K562 (cell line): ENCODE measurements at regions not wholly inside any gene's neighbourhood (a gene's known extent, or its start where the extent isn't known, plus 50 kb on each side); places are given as distances from the start of the nearest gene placed in this dataset.

Experiments
- MAZ ChIP-seq, 2 experiments: fragments of 450-650 bp in 1 of 2; sonication (generic) in 1 of 2; formaldehyde crosslinking; IDR thresholded peaks in 1 of 2; conservative IDR thresholded peaks in 1 of 2; 2 replicates each; pipeline versions ENCODE4 v1.4.0 to v1.5.0; 2020; ENCODE audit warnings: mild to moderate bottlenecking in 1 of 2, missing genetic modification reagents in 1 of 2
- POLR2A ChIP-seq: fragments of 450-650 bp; conservative IDR thresholded peaks from 2 replicates; pipeline ENCODE4 v1.6.1; 2016
- ZBED1 ChIP-seq: IDR thresholded peaks from 2 replicates; pipeline ENCODE4 v1.6.1; 2014
- ZEB2 ChIP-seq: fragments of 450-650 bp; IDR thresholded peaks from 2 replicates; pipeline ENCODE4 v1.6.1; 2016

DNA sequence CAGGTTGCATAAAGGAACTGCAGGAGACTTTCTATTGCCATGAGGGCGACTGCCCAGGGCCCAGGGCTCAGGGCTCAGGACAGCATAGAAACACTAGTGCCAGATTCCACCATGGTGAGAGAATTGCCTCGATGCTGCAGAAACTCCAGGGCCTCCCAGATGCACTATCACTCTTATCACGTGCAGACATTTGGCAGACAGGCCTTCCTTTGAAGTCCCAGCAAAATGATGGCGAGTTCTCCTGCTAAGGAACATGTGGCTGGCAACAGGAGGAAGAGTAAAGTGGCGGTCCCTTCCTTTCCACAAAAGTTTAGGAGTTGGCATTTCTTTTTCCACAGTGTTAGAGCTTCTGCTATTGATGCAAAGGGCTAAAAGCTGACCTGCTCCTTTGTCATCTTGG is 214.0 kb upstream of the LNX1 start:
- TF ChIP-seq ZEB2 (no peak), POLR2A (no peak), MAZ (CRISPR knock-in tag; conservative IDR thresholded peaks at IDR 0.05 in 1 of 2, IDR thresholded peaks at IDR 0.05 in 1 of 2) (no peak), ZBED1 (no peak)
